MM.1S (cell line): ENCODE measurements at regions not wholly inside any gene's neighbourhood (a gene's known extent, or its start where the extent isn't known, plus 50 kb on each side); places are given as distances from the start of the nearest gene placed in this dataset.

Experiments used
- DNase-seq: peaks from one replicate; pipeline ENCODE4 v3.0.0-alpha.2; 2015
- H2AFZ ChIP-seq: fragments of 300-600 bp; sonication (generic); 2 replicates; pipeline ENCODE4 v1.6.0; 2016; ENCODE audit warnings: antibody characterized with exemption, low read length
- H3F3A ChIP-seq: fragments of 300-600 bp; sonication (generic); 2 replicates; pipeline ENCODE4 v1.6.1; 2016; ENCODE audit warnings: mild to moderate bottlenecking, antibody characterized with exemption, low read length, moderate library complexity, mixed read lengths; ENCODE audit not compliant: insufficient read depth
- H3K27ac ChIP-seq: fragments of 300-600 bp; sonication (generic); 2 replicates; pipeline ENCODE4 v1.5.1; 2016; ENCODE audit warnings: mild to moderate bottlenecking, low read length
- H3K27me3 ChIP-seq: fragments of 300-600 bp; sonication (generic); replicated peaks from 2 replicates; pipeline ENCODE4 v1.6.0; 2016; ENCODE audit warnings: low read length; ENCODE audit not compliant: insufficient read depth
- H3K36me3 ChIP-seq: fragments of 300-600 bp; sonication (generic); replicated peaks from 2 replicates; pipeline ENCODE4 v1.6.1; 2016; ENCODE audit warnings: mild to moderate bottlenecking, low read length, mixed read lengths; ENCODE audit not compliant: insufficient read depth
- H3K4me1 ChIP-seq: fragments of 300-600 bp; sonication (generic); 2 replicates; pipeline ENCODE4 v1.6.1; 2016; ENCODE audit warnings: low read length, mixed read lengths
- H3K4me2 ChIP-seq: fragments of 300-600 bp; sonication (generic); 2 replicates; pipeline ENCODE4 v1.6.0; 2016; ENCODE audit warnings: low read depth, low read length
- H3K4me3 ChIP-seq: fragments of 300-600 bp; sonication (generic); 2 replicates; pipeline ENCODE4 v1.5.1; 2016; ENCODE audit warnings: low read length, mixed read lengths
- H3K79me2 ChIP-seq: fragments of 300-600 bp; sonication (generic); 2 replicates; pipeline ENCODE4 v1.6.1; 2016; ENCODE audit warnings: mixed run types, low read length, mixed read lengths
- H3K9ac ChIP-seq: fragments of 300-600 bp; sonication (generic); 2 replicates; pipeline ENCODE4 v1.6.1; 2016; ENCODE audit warnings: low read length, mixed read lengths
- H3K9me2 ChIP-seq: fragments of 300-600 bp; sonication (generic); replicated peaks from 2 replicates; pipeline ENCODE4 v1.6.1; 2016; ENCODE audit warnings: mild to moderate bottlenecking, low read length, mixed read lengths; ENCODE audit not compliant: insufficient read depth
- H3K9me3 ChIP-seq: fragments of 300-600 bp; sonication (generic); replicated peaks from 2 replicates; pipeline ENCODE4 v1.6.1; 2016; ENCODE audit warnings: mild to moderate bottlenecking, low read length, mixed read lengths; ENCODE audit not compliant: insufficient read depth
- H4K20me1 ChIP-seq: fragments of 300-600 bp; sonication (generic); 2 replicates; pipeline ENCODE4 v1.6.1; 2016; ENCODE audit warnings: mild to moderate bottlenecking, low read length, moderate library complexity, mixed read lengths; ENCODE audit not compliant: insufficient read depth
- EZH2 ChIP-seq: fragments of 300-600 bp; sonication (generic); optimal IDR thresholded peaks from 2 replicates; pipeline ENCODE3; 2017; ENCODE audit warnings: low read depth, mild to moderate bottlenecking, antibody characterized with exemption, low read length, mixed read lengths
- EZH2phosphoT487 ChIP-seq: fragments of 300-600 bp; sonication (generic); IDR thresholded peaks from 2 replicates; pipeline ENCODE4 v1.6.1; 2018; ENCODE audit warnings: antibody characterized with exemption, low read length
- TF ChIP-seq, protein P1 (sequence below): fragments of 300-600 bp; sonication (generic); IDR thresholded peaks from 2 replicates; pipeline ENCODE4 v1.5.1; 2016; ENCODE audit warnings: antibody characterized with exemption, low read length, mixed read lengths

DNA sequence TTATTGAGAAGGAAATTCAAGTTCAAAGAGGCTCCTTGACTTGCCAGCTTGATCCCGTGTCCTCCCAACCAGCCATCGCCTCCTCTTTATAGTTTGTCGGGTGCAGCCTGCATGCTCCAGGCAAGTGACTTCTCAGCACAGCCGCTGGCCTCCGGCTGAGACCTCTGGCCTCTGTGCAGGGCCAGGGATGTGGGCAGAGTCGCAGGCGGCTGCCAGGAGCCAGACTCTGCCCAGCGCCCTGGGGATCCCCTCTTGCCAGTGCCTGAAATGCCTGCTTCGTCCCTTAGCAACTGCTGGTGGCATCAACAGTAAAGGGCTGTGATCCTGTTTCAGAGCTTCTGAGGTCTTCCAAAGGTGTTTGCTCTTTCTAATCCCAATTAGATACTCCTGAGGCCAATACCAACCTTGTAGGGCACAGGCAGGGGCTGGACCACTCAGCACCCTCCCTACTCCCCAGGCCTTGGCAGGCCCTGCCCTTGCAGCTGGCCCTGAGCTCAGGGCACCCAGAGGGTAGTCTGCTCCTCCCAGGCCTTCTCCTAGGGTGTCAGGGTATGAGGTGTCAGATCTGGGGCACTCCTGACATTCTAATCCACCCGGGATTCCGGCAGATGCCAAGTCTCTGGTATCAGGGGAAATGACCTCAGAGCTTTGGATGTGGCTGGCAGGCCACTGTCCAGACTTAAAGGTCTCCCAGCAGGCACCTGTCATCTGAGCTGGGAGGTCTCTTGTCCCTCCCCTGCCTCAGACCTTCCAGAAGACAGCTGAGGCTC is 68.0 kb upstream of the SIAH1 start:
- Histone ChIP-seq H3K27me3 (no peaks in the 10 kb centered on the region), H3K4me2 (no peak overlapping the region), H3K9me3 (no peaks in the 10 kb centered on the region), H3K4me3 (no peak overlapping the region), H3F3A (no peaks in the 10 kb centered on the region), H3K36me3 (no peaks in the 10 kb centered on the region), H3K9ac (no peak overlapping the region), H3K27ac (no peak overlapping the region), H4K20me1 (no peaks in the 10 kb centered on the region), H2AFZ (no peak overlapping the region), H3K9me2 (no peaks in the 10 kb centered on the region), H3K79me2 (no peaks in the 10 kb centered on the region), H3K4me1 (peaks cover 6% of the 10 kb centered on the region)
- TF ChIP-seq EZH2phosphoT487: no peak
- no peak for TF ChIP-seq EZH2
- TF ChIP-seq, protein P1, sequence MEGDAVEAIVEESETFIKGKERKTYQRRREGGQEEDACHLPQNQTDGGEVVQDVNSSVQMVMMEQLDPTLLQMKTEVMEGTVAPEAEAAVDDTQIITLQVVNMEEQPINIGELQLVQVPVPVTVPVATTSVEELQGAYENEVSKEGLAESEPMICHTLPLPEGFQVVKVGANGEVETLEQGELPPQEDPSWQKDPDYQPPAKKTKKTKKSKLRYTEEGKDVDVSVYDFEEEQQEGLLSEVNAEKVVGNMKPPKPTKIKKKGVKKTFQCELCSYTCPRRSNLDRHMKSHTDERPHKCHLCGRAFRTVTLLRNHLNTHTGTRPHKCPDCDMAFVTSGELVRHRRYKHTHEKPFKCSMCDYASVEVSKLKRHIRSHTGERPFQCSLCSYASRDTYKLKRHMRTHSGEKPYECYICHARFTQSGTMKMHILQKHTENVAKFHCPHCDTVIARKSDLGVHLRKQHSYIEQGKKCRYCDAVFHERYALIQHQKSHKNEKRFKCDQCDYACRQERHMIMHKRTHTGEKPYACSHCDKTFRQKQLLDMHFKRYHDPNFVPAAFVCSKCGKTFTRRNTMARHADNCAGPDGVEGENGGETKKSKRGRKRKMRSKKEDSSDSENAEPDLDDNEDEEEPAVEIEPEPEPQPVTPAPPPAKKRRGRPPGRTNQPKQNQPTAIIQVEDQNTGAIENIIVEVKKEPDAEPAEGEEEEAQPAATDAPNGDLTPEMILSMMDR: no peak
- DNase-seq: no peak

DNA sequence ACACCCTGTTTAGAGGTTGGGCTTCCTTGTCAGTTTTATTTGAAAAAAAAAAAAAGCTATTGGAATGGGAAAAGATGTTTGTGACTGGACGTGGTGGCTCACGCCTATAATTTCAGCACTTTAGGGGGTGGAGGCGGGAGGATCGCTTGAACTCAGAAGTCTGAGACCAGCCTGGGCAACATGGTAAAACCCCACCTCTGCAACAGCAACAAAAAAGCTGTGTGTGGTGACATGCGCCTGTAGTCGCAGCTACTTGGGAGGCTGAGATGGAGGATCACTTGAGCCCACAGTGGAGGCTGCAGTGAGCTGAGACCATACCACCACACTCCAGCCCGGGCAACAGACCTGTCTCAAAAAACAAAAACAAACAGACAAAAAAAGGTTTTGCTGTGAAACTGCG is 66.1 kb upstream of the SIAH1 start:
- Histone ChIP-seq H2AFZ (no peak overlapping the region), H3K9ac (no peak overlapping the region), H3K4me3 (no peak overlapping the region), H3K79me2 (no peaks in the 10 kb centered on the region), H3K27me3 (no peaks in the 10 kb centered on the region), H3K9me2 (no peaks in the 10 kb centered on the region), H3K27ac (no peak overlapping the region), H3K4me1 (no peaks in the 10 kb centered on the region), H3K9me3 (no peaks in the 10 kb centered on the region), H3F3A (no peaks in the 10 kb centered on the region), H3K36me3 (no peaks in the 10 kb centered on the region), H3K4me2 (no peak overlapping the region), H4K20me1 (no peaks in the 10 kb centered on the region)
- no peak for DNase-seq
- TF ChIP-seq, protein P1: no peak
- TF ChIP-seq EZH2phosphoT487 (no peak), EZH2 (no peak)

DNA sequence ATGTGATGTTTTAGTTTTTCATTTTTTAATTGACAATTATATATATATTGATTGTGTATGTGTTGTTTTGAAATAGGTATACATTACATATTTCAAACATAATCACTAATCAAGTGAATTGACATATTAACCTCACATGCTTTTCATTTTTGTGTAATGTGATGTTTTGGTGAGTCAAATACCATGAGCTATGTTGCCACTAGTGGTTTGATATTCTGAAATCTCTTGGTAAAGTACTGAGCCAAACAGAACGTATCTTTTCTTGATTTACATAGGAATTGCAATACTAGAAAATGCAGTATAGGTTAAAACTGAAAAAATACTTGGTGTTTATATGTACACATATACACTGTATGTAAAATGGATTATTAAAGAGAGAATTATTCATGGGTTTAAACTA is 65.2 kb upstream of the SIAH1 start:
- H3K27me3 ChIP-seq: no peaks in the 10 kb centered on the region
- no peaks in the 10 kb centered on the region for H3K4me1 ChIP-seq
- DNase-seq: no peak
- no peaks in the 10 kb centered on the region for H4K20me1 ChIP-seq
- H3K9ac ChIP-seq: no peak overlapping the region
- no peaks in the 10 kb centered on the region for H3K36me3 ChIP-seq
- H2AFZ ChIP-seq: no peak overlapping the region
- H3F3A ChIP-seq: no peaks in the 10 kb centered on the region
- no peaks in the 10 kb centered on the region for H3K9me2 ChIP-seq
- no peak overlapping the region for H3K27ac ChIP-seq
- no peak overlapping the region for H3K4me2 ChIP-seq
- no peaks in the 10 kb centered on the region for H3K9me3 ChIP-seq
- H3K79me2 ChIP-seq: no peaks in the 10 kb centered on the region
- no peak for TF ChIP-seq EZH2
- TF ChIP-seq, protein P1: no peak
- TF ChIP-seq EZH2phosphoT487: no peak
- no peak overlapping the region for H3K4me3 ChIP-seq
